DOHH2 (cell line): ENCODE measurements at regions not wholly inside any gene's neighbourhood (a gene's known extent, or its start where the extent isn't known, plus 50 kb on each side); places are given as distances from the start of the nearest gene placed in this dataset.

ENCODE experiments used
- H3F3A ChIP-seq: fragments of 200-600 bp; sonication (generic), shearing (Covaris generic); 2 replicates; pipeline ENCODE4 v1.6.0; 2016; ENCODE audit warnings: antibody characterized with exemption, mild to moderate bottlenecking; ENCODE audit not compliant: control insufficient read depth, insufficient read depth
- H3K27ac ChIP-seq: fragments of 200-600 bp; sonication (generic); 2 replicates; pipeline ENCODE4 v1.5.1; 2014; ENCODE audit warnings: low read depth, mild to moderate bottlenecking, low read length, moderate library complexity
- H3K27me3 ChIP-seq: fragments of 200-600 bp; sonication (generic); 2 replicates; pipeline ENCODE4 v1.6.1; 2014; ENCODE audit warnings: mild to moderate bottlenecking, low read length, mixed read lengths; ENCODE audit not compliant: control insufficient read depth
- H3K36me3 ChIP-seq: fragments of 200-600 bp; sonication (generic); 2 replicates; pipeline ENCODE4 v1.6.1; 2014; ENCODE audit warnings: mild to moderate bottlenecking, low read length, moderate library complexity, mixed read lengths; ENCODE audit not compliant: control insufficient read depth
- H3K4me1 ChIP-seq: fragments of 200-600 bp; sonication (generic); 2 replicates; pipeline ENCODE4 v1.6.1; 2014; ENCODE audit warnings: mild to moderate bottlenecking, low read length, mixed read lengths; ENCODE audit not compliant: control insufficient read depth
- H3K4me2 ChIP-seq: fragments of 200-600 bp; sonication (generic); 2 replicates; pipeline ENCODE4 v1.6.0; 2014; ENCODE audit warnings: mild to moderate bottlenecking, low read length, moderate library complexity
- H3K4me3 ChIP-seq: fragments of 200-600 bp; sonication (generic); 2 replicates; pipeline ENCODE4 v1.5.1; 2014; ENCODE audit warnings: mild to moderate bottlenecking, low read length, mixed read lengths
- H3K79me2 ChIP-seq: fragments of 200-600 bp; sonication (generic); 2 replicates; pipeline ENCODE4 v1.6.1; 2014; ENCODE audit warnings: mild to moderate bottlenecking, low read length, mixed read lengths; ENCODE audit not compliant: control insufficient read depth
- H3K9me2 ChIP-seq: fragments of 200-600 bp; sonication (generic); replicated peaks from 2 replicates; pipeline ENCODE4 v1.6.1; 2014; ENCODE audit warnings: mild to moderate bottlenecking, low read length, mixed read lengths; ENCODE audit not compliant: control insufficient read depth
- H3K9me3 ChIP-seq: fragments of 200-600 bp; sonication (generic); 2 replicates; pipeline ENCODE4 v1.6.1; 2014; ENCODE audit warnings: antibody characterized with exemption, low read length, mixed read lengths; ENCODE audit not compliant: control insufficient read depth, insufficient read depth
- H4K20me1 ChIP-seq: fragments of 200-600 bp; sonication (generic); 2 replicates; pipeline ENCODE4 v1.6.0; 2014; ENCODE audit warnings: low read depth, mild to moderate bottlenecking, antibody characterized with exemption, low read length, moderate library complexity; ENCODE audit not compliant: control insufficient read depth, insufficient read depth
- EZH2phosphoT487 ChIP-seq: fragments of 200-600 bp; sonication (generic); IDR thresholded peaks from 2 replicates; pipeline ENCODE4 v1.6.1; 2017; ENCODE audit warnings: borderline replicate concordance, mild to moderate bottlenecking, antibody characterized with exemption, low read length, moderate library complexity, mixed read lengths
- TF ChIP-seq, protein P1 (sequence below): fragments of 200-600 bp; sonication (generic); IDR thresholded peaks from one replicate; pipeline ENCODE4 v1.5.1; 2014; ENCODE audit warnings: antibody characterized with exemption, mild to moderate bottlenecking, low read depth, low read length; ENCODE audit not compliant: poor library complexity, severe bottlenecking

DNA sequence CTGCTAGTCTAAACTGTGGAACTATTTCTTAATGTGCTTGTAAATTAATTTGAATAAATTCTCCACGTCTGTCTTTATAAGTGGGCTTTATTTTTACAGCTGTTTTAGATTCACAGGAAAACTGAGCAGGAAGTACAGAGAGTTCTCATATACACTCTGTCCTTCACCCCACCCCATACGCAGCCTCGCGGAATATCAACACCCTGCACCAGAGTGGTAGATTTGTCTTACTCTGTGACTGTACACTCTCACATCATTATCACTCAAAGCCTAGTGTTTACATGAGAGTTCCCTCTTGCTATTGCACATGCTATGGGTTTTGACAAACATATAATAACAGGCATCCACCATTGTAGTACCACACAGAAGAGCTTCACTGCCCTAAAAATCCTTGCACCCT lies 179.7 kb upstream of the DAB2 start:
- Histone ChIP-seq H3F3A (no peaks in the 10 kb centered on the region), H3K9me2 (no peaks in the 10 kb centered on the region), H3K4me3 (no peak overlapping the region), H3K36me3 (no peaks in the 10 kb centered on the region), H3K79me2 (no peaks in the 10 kb centered on the region), H3K4me2 (no peak overlapping the region), H3K9me3 (no peaks in the 10 kb centered on the region), H3K4me1 (no peaks in the 10 kb centered on the region), H3K27ac (no peak overlapping the region), H4K20me1 (no peaks in the 10 kb centered on the region), H3K27me3 (no peaks in the 10 kb centered on the region)
- TF ChIP-seq, protein P1, sequence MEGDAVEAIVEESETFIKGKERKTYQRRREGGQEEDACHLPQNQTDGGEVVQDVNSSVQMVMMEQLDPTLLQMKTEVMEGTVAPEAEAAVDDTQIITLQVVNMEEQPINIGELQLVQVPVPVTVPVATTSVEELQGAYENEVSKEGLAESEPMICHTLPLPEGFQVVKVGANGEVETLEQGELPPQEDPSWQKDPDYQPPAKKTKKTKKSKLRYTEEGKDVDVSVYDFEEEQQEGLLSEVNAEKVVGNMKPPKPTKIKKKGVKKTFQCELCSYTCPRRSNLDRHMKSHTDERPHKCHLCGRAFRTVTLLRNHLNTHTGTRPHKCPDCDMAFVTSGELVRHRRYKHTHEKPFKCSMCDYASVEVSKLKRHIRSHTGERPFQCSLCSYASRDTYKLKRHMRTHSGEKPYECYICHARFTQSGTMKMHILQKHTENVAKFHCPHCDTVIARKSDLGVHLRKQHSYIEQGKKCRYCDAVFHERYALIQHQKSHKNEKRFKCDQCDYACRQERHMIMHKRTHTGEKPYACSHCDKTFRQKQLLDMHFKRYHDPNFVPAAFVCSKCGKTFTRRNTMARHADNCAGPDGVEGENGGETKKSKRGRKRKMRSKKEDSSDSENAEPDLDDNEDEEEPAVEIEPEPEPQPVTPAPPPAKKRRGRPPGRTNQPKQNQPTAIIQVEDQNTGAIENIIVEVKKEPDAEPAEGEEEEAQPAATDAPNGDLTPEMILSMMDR, result no peak
- TF ChIP-seq EZH2phosphoT487, result no peak

DNA sequence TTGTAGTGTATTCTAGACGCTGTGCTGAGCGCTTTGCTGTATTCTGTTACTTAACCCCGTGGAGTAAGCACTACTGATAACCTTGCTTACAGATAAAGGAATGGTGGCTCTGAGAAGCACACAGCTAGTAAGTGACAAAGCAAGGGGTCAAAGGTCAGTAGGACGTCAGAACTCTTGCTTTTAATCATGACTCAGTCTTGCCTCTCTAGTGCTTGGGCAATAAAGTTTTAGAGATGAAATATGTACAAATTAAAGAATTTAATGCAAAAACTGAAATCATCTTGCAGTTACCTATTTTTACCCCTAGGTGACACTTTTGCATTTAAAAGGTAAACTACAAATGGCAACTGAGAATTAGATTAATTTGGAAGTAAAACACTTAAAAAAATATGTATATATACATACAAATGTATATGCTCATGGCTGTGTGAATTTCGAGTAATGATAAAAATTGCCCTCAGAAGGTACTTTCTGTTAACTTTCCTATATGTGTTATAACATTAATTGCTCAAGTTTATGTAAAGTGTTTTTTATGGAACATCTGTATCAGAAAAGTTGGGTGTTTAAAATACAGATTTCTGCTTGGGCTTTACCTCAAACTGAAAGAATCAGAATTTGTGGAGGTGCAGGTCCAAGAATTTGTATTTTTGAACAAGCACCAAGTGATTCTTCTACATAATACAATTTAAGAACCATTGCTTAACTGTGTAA lies 175.1 kb upstream of the DAB2 start:
- Histone ChIP-seq H3K9me2 (no peaks in the 10 kb centered on the region), H3K36me3 (no peaks in the 10 kb centered on the region), H3K4me3 (no peak overlapping the region), H3K27me3 (no peaks in the 10 kb centered on the region), H4K20me1 (no peaks in the 10 kb centered on the region), H3K4me2 (no peak overlapping the region), H3F3A (no peaks in the 10 kb centered on the region), H3K79me2 (no peaks in the 10 kb centered on the region), H3K4me1 (no peaks in the 10 kb centered on the region), H3K27ac (no peak overlapping the region), H3K9me3 (no peaks in the 10 kb centered on the region)
- no peak for TF ChIP-seq EZH2phosphoT487
- TF ChIP-seq, protein P1, result peak; percentile 44

DNA sequence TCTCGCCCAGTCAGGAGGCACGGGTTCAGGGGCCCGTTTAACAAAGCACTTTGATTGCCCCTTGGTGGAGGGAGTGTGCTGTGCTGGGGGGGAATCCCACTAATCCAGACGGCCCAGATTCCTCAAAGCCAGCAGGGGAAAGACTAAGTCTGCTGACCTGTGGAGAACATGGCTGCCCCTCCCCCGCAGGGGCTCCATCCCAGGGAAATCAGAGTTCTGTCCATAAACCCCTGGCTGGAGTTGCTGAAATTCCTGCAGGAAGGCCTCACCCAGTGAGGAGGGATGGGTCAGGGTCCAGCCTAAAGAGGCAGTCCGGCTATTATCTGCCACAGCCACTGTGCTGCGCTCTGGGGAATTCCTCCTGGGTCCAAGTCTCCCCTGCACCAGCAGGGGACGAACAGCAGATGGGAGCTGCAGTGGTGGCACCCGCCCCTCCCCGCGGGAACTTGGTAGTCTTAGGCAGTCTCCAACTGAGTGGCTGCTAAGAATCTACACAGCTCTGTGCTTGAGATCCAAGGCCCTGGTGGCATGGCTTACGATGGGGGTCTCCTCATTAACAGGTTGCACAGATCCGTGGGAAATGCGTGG lies 174.0 kb upstream of the DAB2 start:
- Histone ChIP-seq H3K27ac (no peak overlapping the region), H3K4me3 (no peak overlapping the region), H3K4me1 (no peaks in the 10 kb centered on the region), H3F3A (no peaks in the 10 kb centered on the region), H3K9me2 (no peaks in the 10 kb centered on the region), H3K9me3 (no peaks in the 10 kb centered on the region), H4K20me1 (no peaks in the 10 kb centered on the region), H3K36me3 (no peaks in the 10 kb centered on the region), H3K4me2 (no peak overlapping the region), H3K79me2 (no peaks in the 10 kb centered on the region), H3K27me3 (no peaks in the 10 kb centered on the region)
- TF ChIP-seq, protein P1, result no peak
- no peak for TF ChIP-seq EZH2phosphoT487
